ENCODE measurements at regions not wholly inside any gene's neighbourhood (a gene's known extent, or its start where the extent isn't known, plus 50 kb on each side); places are given as distances from the start of the nearest gene placed in this dataset.

DNA sequence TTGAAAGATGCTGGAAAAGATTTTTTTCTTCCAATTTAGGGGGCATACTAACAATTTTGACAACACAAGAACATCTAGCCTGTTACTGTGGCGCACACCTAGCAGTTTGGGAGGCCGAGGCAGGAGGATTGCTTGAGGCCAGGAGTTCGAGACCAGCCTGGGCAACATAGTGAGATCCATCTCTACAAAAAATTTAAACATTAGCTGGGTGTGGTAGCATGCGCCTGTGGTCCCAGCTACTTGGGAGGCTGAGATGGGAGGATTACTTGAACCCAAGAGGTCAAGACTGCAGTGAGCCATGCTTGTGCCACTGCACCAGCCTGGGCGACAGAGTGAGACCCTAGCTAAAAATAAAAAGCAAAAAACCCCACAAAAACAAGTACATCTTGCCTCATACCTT is 168.8 kb downstream of the TANC2 start:
- H3K36me3 ChIP-seq (ENCODE audit: control insufficient read depth, insufficient read depth, low read length), result no peaks in the 10 kb centered on the region
- no peaks in the 10 kb centered on the region for H3K4me1 ChIP-seq (replicated peaks in 1 of 2; ENCODE audit: control insufficient read depth in 2 of 2, insufficient read depth in 2 of 2, low read length in 2 of 2)
- CTCF ChIA-PET (ENCODE audit: low intra/inter-chr PET ratio), result no interaction called here
- H2AFZ ChIP-seq (ENCODE audit: low read depth, low read length), result no peak overlapping the region
- no peaks in the 10 kb centered on the region for H4K20me1 ChIP-seq (replicated peaks; ENCODE audit: control insufficient read depth, insufficient read depth, low read length)
- H3K9ac ChIP-seq (ENCODE audit: insufficient read depth in 1 of 2, low read depth in 2 of 2, low read length in 2 of 2), result no peak overlapping the region
- FAIRE-seq, result no peak
- intact Hi-C loops (cut with micrococcal nuclease), result no loop called here
- no peaks in the 10 kb centered on the region for H3K27me3 ChIP-seq (ENCODE audit: control insufficient read depth in 2 of 2, insufficient read depth in 2 of 2, low read length in 2 of 2)
- H3K9me1 ChIP-seq (ENCODE audit: control insufficient read depth, insufficient read depth, low read length), result no peaks in the 10 kb centered on the region
- H3K27ac ChIP-seq (ENCODE audit: extremely low read depth, low read depth, low read length), result no peak overlapping the region
- in situ Hi-C loops (cut with MboI), result no loop called here
- BruUV-seq (replicated peaks), result no TSS peak
- H3K9me3 ChIP-seq (replicated peaks; ENCODE audit: control insufficient read depth, insufficient read depth, low read depth, low read length), result no peaks in the 10 kb centered on the region
- DNase-seq (ENCODE audit: extremely low read depth in 1 of 4, low spot score in 3 of 4), result no peak
- ATAC-seq, result no peak
- no peaks in the 10 kb centered on the region for H3K79me2 ChIP-seq (ENCODE audit: control insufficient read depth, insufficient read depth, low read length)
- 45% methylated on average over 5 of the region's 5 CpGs for WGBS (ENCODE audit: insufficient coverage, low coverage, missing lambda C conversion rate)
- POLR2A ChIA-PET, result no interaction called here
- H3K4me3 ChIP-seq, result no peak overlapping the region
- H3K4me2 ChIP-seq (ENCODE audit: insufficient read depth, low read length), result no peak overlapping the region
- no peak for TF ChIP-seq HDGF (IDR thresholded peaks at IDR 0.05)
- TF ChIP-seq, protein P1, sequence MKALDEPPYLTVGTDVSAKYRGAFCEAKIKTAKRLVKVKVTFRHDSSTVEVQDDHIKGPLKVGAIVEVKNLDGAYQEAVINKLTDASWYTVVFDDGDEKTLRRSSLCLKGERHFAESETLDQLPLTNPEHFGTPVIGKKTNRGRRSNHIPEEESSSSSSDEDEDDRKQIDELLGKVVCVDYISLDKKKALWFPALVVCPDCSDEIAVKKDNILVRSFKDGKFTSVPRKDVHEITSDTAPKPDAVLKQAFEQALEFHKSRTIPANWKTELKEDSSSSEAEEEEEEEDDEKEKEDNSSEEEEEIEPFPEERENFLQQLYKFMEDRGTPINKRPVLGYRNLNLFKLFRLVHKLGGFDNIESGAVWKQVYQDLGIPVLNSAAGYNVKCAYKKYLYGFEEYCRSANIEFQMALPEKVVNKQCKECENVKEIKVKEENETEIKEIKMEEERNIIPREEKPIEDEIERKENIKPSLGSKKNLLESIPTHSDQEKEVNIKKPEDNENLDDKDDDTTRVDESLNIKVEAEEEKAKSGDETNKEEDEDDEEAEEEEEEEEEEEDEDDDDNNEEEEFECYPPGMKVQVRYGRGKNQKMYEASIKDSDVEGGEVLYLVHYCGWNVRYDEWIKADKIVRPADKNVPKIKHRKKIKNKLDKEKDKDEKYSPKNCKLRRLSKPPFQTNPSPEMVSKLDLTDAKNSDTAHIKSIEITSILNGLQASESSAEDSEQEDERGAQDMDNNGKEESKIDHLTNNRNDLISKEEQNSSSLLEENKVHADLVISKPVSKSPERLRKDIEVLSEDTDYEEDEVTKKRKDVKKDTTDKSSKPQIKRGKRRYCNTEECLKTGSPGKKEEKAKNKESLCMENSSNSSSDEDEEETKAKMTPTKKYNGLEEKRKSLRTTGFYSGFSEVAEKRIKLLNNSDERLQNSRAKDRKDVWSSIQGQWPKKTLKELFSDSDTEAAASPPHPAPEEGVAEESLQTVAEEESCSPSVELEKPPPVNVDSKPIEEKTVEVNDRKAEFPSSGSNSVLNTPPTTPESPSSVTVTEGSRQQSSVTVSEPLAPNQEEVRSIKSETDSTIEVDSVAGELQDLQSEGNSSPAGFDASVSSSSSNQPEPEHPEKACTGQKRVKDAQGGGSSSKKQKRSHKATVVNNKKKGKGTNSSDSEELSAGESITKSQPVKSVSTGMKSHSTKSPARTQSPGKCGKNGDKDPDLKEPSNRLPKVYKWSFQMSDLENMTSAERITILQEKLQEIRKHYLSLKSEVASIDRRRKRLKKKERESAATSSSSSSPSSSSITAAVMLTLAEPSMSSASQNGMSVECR (CRISPR knock-in tag; IDR thresholded peaks at IDR 0.05), result no peak
- TF ChIP-seq ZNF140 (CRISPR knock-in tag; IDR thresholded peaks at IDR 0.05), result no peak
- no peak for TF ChIP-seq MCM5 (IDR thresholded peaks at IDR 0.05; ENCODE audit: low read depth)
- TF ChIP-seq, protein P2, sequence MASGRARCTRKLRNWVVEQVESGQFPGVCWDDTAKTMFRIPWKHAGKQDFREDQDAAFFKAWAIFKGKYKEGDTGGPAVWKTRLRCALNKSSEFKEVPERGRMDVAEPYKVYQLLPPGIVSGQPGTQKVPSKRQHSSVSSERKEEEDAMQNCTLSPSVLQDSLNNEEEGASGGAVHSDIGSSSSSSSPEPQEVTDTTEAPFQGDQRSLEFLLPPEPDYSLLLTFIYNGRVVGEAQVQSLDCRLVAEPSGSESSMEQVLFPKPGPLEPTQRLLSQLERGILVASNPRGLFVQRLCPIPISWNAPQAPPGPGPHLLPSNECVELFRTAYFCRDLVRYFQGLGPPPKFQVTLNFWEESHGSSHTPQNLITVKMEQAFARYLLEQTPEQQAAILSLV (tag; IDR thresholded peaks at IDR 0.05), result no peak
- TF ChIP-seq GTF2E2 (tag; IDR thresholded peaks at IDR 0.05), result no peak
- TF ChIP-seq TCFL5 (CRISPR knock-in tag; conservative IDR thresholded peaks at IDR 0.05), result no peak
- TF ChIP-seq ZNF778 (CRISPR knock-in tag; IDR thresholded peaks at IDR 0.05), result no peak
- TF ChIP-seq, protein P3, sequence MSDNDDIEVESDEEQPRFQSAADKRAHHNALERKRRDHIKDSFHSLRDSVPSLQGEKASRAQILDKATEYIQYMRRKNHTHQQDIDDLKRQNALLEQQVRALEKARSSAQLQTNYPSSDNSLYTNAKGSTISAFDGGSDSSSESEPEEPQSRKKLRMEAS (CRISPR knock-in tag; IDR thresholded peaks at IDR 0.05), result no peak
- TF ChIP-seq, protein P4, sequence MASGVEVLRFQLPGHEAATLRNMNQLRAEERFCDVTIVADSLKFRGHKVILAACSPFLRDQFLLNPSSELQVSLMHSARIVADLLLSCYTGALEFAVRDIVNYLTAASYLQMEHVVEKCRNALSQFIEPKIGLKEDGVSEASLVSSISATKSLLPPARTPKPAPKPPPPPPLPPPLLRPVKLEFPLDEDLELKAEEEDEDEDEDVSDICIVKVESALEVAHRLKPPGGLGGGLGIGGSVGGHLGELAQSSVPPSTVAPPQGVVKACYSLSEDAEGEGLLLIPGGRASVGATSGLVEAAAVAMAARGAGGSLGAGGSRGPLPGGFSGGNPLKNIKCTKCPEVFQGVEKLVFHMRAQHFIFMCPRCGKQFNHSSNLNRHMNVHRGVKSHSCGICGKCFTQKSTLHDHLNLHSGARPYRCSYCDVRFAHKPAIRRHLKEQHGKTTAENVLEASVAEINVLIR (CRISPR knock-in tag; IDR thresholded peaks at IDR 0.05), result no peak
- TF ChIP-seq PRPF4 (IDR thresholded peaks at IDR 0.05; ENCODE audit: insufficient read depth, low read depth, low read length, poor library complexity, severe bottlenecking), result no peak
- TF ChIP-seq YY1 (IDR thresholded peaks at IDR 0.05; ENCODE audit: borderline replicate concordance in 1 of 3, control insufficient read depth in 1 of 3, extremely low read depth in 1 of 3, insufficient read depth in 3 of 3, insufficient read length in 1 of 3, insufficient replicate concordance in 2 of 3, low read depth in 1 of 3, low read length in 2 of 3), result no peak
- TF ChIP-seq, protein P5, sequence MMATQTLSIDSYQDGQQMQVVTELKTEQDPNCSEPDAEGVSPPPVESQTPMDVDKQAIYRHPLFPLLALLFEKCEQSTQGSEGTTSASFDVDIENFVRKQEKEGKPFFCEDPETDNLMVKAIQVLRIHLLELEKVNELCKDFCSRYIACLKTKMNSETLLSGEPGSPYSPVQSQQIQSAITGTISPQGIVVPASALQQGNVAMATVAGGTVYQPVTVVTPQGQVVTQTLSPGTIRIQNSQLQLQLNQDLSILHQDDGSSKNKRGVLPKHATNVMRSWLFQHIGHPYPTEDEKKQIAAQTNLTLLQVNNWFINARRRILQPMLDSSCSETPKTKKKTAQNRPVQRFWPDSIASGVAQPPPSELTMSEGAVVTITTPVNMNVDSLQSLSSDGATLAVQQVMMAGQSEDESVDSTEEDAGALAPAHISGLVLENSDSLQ (IDR thresholded peaks at IDR 0.05), result no peak
- TF ChIP-seq JUNB (CRISPR knock-in tag; conservative IDR thresholded peaks at IDR 0.05), result no peak
- TF ChIP-seq MEIS2 (IDR thresholded peaks at IDR 0.05; ENCODE audit: partially characterized antibody), result no peak
- TF ChIP-seq POU5F1 (IDR thresholded peaks at IDR 0.05; ENCODE audit: borderline replicate concordance, low read depth, low read length, partially characterized antibody), result no peak
